Kidney epithelial cell (primary cell): ENCODE measurements at regions not wholly inside any gene's neighbourhood (a gene's known extent, or its start where the extent isn't known, plus 50 kb on each side); places are given as distances from the start of the nearest gene placed in this dataset.

Experiments used
- DNase-seq: peaks from one replicate; pipeline ENCODE4 v3.0.0-alpha.2; 2010; ENCODE audit warnings: low read depth
- H3K27me3 ChIP-seq: 2 replicates; pipeline ENCODE4 v1.6.0; 2011; ENCODE audit warnings: low read length; ENCODE audit not compliant: control insufficient read depth, insufficient read depth
- H3K36me3 ChIP-seq: 2 replicates; pipeline ENCODE4 v1.5.1; 2011; ENCODE audit warnings: low read length; ENCODE audit not compliant: control insufficient read depth, insufficient read depth
- H3K4me3 ChIP-seq: 2 replicates; pipeline ENCODE4 v1.5.1; 2011; ENCODE audit warnings: low read depth, mild to moderate bottlenecking, control low read depth, low read length
- CTCF ChIP-seq: IDR thresholded peaks from 2 replicates; pipeline ENCODE4 v1.5.1; 2011; ENCODE audit warnings: mild to moderate bottlenecking, moderate library complexity, low read length, control low read depth, inconsistent platforms; ENCODE audit not compliant: insufficient read depth, poor library complexity, severe bottlenecking

- Histone ChIP-seq H3K27me3 (no peaks in the 10 kb centered on the region), H3K36me3 (no peaks in the 10 kb centered on the region), H3K4me3 (no peak overlapping the region)
- TF ChIP-seq CTCF, result no peak
- no peak for DNase-seq
Measured at GRCh38 chr4:159483782-159484741, 381.2 kb downstream of the RAPGEF2 start.

GRCh38 chr4:159484864-159485263 is 382.0 kb downstream of the RAPGEF2 start:
- Histone ChIP-seq H3K36me3 (no peaks in the 10 kb centered on the region), H3K4me3 (no peak overlapping the region), H3K27me3 (no peaks in the 10 kb centered on the region)
- TF ChIP-seq CTCF, result no peak
- no peak for DNase-seq

GRCh38 chr4:159487284-159487747 is 384.4 kb downstream of the RAPGEF2 start:
- peak; percentile 73 for TF ChIP-seq CTCF
- H3K4me3 ChIP-seq, result no peak overlapping the region
- DNase-seq, result peak; percentile 14

DNA sequence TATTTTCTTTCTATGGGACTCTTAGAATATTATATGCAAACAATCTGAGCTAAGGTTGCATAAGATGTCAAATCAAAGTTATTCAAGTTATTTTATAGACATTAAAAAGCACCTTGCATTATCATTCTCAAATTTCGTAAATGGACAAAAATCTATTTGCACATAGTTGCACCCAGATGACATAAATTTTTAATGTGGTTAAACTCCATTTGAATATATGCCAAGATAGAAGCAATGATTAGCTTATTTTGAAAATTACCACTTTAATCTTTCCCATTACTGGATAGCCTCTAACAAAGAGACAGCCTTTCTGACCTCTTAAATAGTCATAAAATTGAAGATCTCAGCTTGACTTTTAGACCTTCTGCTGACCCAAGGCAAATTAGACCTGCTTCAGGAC is 386.8 kb downstream of the RAPGEF2 start:
- no peak for DNase-seq
- no peak overlapping the region for H3K4me3 ChIP-seq
- no peaks in the 10 kb centered on the region for H3K36me3 ChIP-seq
- no peak for TF ChIP-seq CTCF
- H3K27me3 ChIP-seq, result no peaks in the 10 kb centered on the region

More at GRCh38 chr4:159487284-159487747, 384.4 kb downstream of the RAPGEF2 start:
- no peaks in the 10 kb centered on the region for H3K27me3 ChIP-seq
- no peaks in the 10 kb centered on the region for H3K36me3 ChIP-seq

DNA sequence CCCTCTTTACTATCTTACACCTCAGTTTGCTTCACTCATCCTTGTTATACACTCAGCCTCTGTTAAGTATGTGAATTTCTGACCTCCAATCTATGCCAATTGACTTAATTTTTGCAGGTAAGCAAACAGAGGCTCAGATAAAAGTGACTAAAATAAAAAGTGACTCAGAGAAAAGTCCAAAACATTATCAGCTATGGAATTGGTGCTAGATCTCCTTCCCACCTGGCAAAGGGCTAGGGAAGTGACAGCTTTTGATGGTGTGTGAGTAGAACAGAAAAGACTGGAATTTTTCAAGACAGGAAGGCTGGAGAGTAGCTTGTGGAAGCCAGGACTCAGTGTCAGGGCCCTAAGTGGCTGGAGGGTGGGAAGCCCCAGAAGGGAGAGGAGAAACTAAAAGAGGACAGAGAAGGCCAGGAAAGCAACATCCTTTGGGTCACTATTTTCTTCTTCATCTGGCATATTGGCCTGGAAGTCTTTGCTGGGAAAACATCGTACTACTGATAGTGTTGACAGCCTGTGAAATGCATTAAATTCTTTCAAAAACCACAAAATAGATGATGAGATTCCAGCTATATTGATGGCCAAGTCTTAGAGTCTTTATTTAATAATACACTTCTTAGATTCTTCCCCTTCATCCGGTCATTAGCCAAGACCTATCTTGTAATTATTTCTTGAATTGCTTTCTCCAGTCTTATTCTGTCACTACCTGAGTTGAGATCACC is 392.8 kb downstream of the RAPGEF2 start:
- Histone ChIP-seq H3K27me3 (no peaks in the 10 kb centered on the region), H3K4me3 (no peak overlapping the region), H3K36me3 (no peaks in the 10 kb centered on the region)
- TF ChIP-seq CTCF, result no peak
- DNase-seq, result no peak
